ENCODE measurements at regions not wholly inside any gene's neighbourhood (a gene's known extent, or its start where the extent isn't known, plus 50 kb on each side); places are given as distances from the start of the nearest gene placed in this dataset.

DNA sequence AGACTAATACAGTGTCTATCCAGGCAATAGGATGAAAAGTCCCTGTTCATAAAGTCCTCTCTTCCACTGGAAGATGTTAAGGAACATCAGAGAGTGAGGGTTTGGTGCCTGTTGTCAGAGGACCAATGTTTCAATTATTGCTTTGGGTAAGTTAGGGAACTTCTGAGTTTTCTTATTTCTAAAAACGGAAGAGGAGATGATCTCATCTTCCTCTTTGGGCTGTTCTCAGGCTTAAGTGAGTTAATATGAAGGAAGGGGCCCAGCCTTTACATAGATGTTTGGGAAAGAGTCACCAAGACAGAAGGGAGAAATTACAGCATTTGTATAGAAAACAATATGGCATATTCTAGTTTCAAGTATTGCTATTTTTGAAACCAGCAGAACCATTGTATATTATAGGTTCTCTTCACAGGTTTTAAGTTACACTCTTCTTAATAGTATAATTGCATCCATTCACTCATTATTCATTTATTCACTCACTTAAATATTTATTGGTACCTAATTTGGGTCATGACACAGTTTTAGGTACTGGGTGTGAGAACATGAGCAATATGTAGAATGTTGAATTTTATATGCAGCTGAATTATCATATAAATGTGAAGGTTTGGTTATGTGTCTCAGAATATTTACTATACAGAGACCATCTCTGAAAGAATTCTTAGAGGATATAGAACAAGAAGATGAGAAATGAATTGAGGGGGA, 68.5 kb upstream of the LRIG3 start:
- TF ChIP-seq, protein P1, sequence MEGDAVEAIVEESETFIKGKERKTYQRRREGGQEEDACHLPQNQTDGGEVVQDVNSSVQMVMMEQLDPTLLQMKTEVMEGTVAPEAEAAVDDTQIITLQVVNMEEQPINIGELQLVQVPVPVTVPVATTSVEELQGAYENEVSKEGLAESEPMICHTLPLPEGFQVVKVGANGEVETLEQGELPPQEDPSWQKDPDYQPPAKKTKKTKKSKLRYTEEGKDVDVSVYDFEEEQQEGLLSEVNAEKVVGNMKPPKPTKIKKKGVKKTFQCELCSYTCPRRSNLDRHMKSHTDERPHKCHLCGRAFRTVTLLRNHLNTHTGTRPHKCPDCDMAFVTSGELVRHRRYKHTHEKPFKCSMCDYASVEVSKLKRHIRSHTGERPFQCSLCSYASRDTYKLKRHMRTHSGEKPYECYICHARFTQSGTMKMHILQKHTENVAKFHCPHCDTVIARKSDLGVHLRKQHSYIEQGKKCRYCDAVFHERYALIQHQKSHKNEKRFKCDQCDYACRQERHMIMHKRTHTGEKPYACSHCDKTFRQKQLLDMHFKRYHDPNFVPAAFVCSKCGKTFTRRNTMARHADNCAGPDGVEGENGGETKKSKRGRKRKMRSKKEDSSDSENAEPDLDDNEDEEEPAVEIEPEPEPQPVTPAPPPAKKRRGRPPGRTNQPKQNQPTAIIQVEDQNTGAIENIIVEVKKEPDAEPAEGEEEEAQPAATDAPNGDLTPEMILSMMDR (IDR thresholded peaks at IDR 0.05) = no peak
- no peak for TF ChIP-seq POLR2A (IDR thresholded peaks at IDR 0.05)
